GM12892 (cell line): ENCODE measurements at regions not wholly inside any gene's neighbourhood (a gene's known extent, or its start where the extent isn't known, plus 50 kb on each side); places are given as distances from the start of the nearest gene placed in this dataset.

ENCODE experiments used
- POLR2A ChIP-seq: IDR thresholded peaks from 2 replicates; pipeline ENCODE4 v1.6.1; 2011; ENCODE audit warnings: low read depth, low read length, control low read depth
- POLR2AphosphoS5 ChIP-seq: IDR thresholded peaks from 2 replicates; pipeline ENCODE4 v1.6.1; 2011; ENCODE audit warnings: low read depth, low read length, control low read depth
- TAF1 ChIP-seq: IDR thresholded peaks from 2 replicates; pipeline ENCODE4 v1.6.1; 2011; ENCODE audit warnings: low read depth, mild to moderate bottlenecking, control low read depth, low read length, borderline replicate concordance

- TF ChIP-seq POLR2A (no peak), POLR2AphosphoS5 (no peak), TAF1 (no peak)
Observed at GRCh38 chr1:75067975-75068374, 66.2 kb upstream of the LHX8 start.
